Trophoblast cell (in vitro differentiated cells and primary cell): ENCODE measurements at regions not wholly inside any gene's neighbourhood (a gene's known extent, or its start where the extent isn't known, plus 50 kb on each side); places are given as distances from the start of the nearest gene placed in this dataset.
"Not testable (repeated sequence)": the region's sequence is repeated elsewhere in the genome, so short reads cannot be mapped to it uniquely, and the experiment has no call there.

Experiments
- DNase-seq, 2 donors: peaks; one replicate each; pipeline ENCODE4 v3.0.0-alpha.2; 2016
- H2AFZ ChIP-seq: 2 replicates; pipeline ENCODE4 v1.6.1; 2013; ENCODE audit warnings: low read length, moderate library complexity, mild to moderate bottlenecking; ENCODE audit not compliant: insufficient read depth, poor library complexity
- H2AK5ac ChIP-seq: 2 replicates; pipeline ENCODE4 v1.6.1; 2013; ENCODE audit warnings: mild to moderate bottlenecking, low read length
- H2BK120ac ChIP-seq: 2 replicates; pipeline ENCODE4 v1.6.1; 2013; ENCODE audit warnings: low read length, mild to moderate bottlenecking, moderate library complexity; ENCODE audit not compliant: insufficient read depth, poor library complexity
- H2BK12ac ChIP-seq: 2 replicates; pipeline ENCODE4 v1.6.1; 2013; ENCODE audit warnings: mild to moderate bottlenecking, low read length, moderate library complexity
- H2BK5ac ChIP-seq: 2 replicates; pipeline ENCODE4 v1.6.1; 2013; ENCODE audit warnings: low read length, low read depth, moderate library complexity, mild to moderate bottlenecking; ENCODE audit not compliant: poor library complexity
- H3K14ac ChIP-seq: 2 replicates; pipeline ENCODE4 v1.6.1; 2013; ENCODE audit warnings: mild to moderate bottlenecking, low read length
- H3K18ac ChIP-seq: 2 replicates; pipeline ENCODE4 v1.6.1; 2013; ENCODE audit warnings: mild to moderate bottlenecking, low read length
- H3K23ac ChIP-seq: 2 replicates; pipeline ENCODE4 v1.6.1; 2013; ENCODE audit warnings: low read length
- H3K27ac ChIP-seq: 2 replicates; pipeline ENCODE4 v1.5.1; 2013; ENCODE audit warnings: low read depth, mild to moderate bottlenecking, inconsistent platforms, low read length, moderate library complexity
- H3K27me3 ChIP-seq: 2 replicates; pipeline ENCODE4 v1.6.1; 2013; ENCODE audit warnings: inconsistent platforms, mild to moderate bottlenecking, low read length, moderate library complexity; ENCODE audit not compliant: insufficient read depth
- H3K36me3 ChIP-seq, 2 experiments: 1 replicate in 1 of 2; 2 replicates in 1 of 2; pipeline ENCODE4 v1.6.1; 2013; ENCODE audit warnings: low read length in 2 of 2, mild to moderate bottlenecking in 2 of 2, moderate library complexity in 1 of 2; ENCODE audit not compliant: insufficient read depth in 2 of 2, control insufficient read depth in 1 of 2
- H3K4ac ChIP-seq: 2 replicates; pipeline ENCODE4 v1.6.1; 2013; ENCODE audit warnings: low read depth, mild to moderate bottlenecking, low read length, moderate library complexity
- H3K4me1 ChIP-seq, 2 experiments: 1 replicate in 1 of 2; 2 replicates in 1 of 2; pipeline ENCODE4 v1.6.1; 2013; ENCODE audit warnings: low read length in 2 of 2, mild to moderate bottlenecking in 2 of 2, moderate library complexity in 1 of 2; ENCODE audit not compliant: insufficient read depth in 2 of 2, control insufficient read depth in 1 of 2
- H3K4me2 ChIP-seq: 2 replicates; pipeline ENCODE4 v1.6.1; 2013; ENCODE audit warnings: inconsistent platforms, mild to moderate bottlenecking, low read length, moderate library complexity
- H3K4me3 ChIP-seq: 2 replicates; pipeline ENCODE4 v1.5.1; 2013; ENCODE audit warnings: mild to moderate bottlenecking, low read depth, low read length, inconsistent platforms
- H3K79me1 ChIP-seq: one replicate; pipeline ENCODE4 v1.6.1; 2013; ENCODE audit warnings: low read length
- H3K79me2 ChIP-seq: 2 replicates; pipeline ENCODE4 v1.6.1; 2013; ENCODE audit warnings: low read length, mild to moderate bottlenecking; ENCODE audit not compliant: control insufficient read depth, insufficient read depth, poor library complexity
- H3K9ac ChIP-seq: 2 replicates; pipeline ENCODE4 v1.6.1; 2013; ENCODE audit warnings: mild to moderate bottlenecking, low read length
- H3K9me3 ChIP-seq: 2 replicates; pipeline ENCODE4 v1.6.1; 2013; ENCODE audit warnings: low read depth, mild to moderate bottlenecking, control low read depth, inconsistent platforms, low read length; ENCODE audit not compliant: insufficient read depth
- H4K12ac ChIP-seq: 2 replicates; pipeline ENCODE4 v1.6.1; 2013; ENCODE audit warnings: low read depth, mild to moderate bottlenecking, low read length, moderate library complexity
- H4K8ac ChIP-seq: 2 replicates; pipeline ENCODE4 v1.6.1; 2013; ENCODE audit warnings: low read depth, mild to moderate bottlenecking, low read length, moderate library complexity
- H4K91ac ChIP-seq: one replicate; pipeline ENCODE4 v1.6.1; 2013; ENCODE audit warnings: low read depth, mild to moderate bottlenecking, low read length, moderate library complexity
- WGBS: extraction: QIAGEN DNeasy Blood & Tissue Kit; methylation state at CpG from one replicate; pipeline ENCODE4 v1.1.7; 2013; ENCODE audit warnings: missing lambda C conversion rate; ENCODE audit not compliant: insufficient read length, insufficient coverage; ENCODE audit errors: extremely low coverage; 5-methylcytosine and 5-hydroxymethylcytosine counted together

DNA sequence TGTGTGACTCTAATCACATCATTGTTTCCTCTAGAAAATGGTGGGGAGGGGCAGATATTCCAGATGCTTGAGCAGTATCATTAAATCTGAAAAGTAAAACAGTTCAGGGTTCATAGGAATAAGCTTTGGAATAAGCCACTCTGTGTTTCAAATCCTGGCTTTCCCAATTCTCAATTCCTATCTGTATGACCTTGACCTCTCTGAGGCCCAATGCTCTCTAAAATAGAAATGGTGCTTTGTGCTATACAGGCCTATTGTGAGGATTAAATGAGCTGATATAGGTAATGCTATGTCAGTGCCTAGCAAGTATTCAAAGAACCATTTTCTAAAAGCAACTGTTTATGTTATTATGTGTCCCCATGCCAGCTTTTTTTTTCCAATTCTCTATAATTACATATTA lies 209.0 kb upstream of the PRSS16 start:
- DNase-seq, result no peak
- Histone ChIP-seq H3K79me1 (no peaks in the 10 kb centered on the region), H3K9me3 (no peaks in the 10 kb centered on the region), H2AK5ac (no peak overlapping the region), H3K9ac (no peak overlapping the region), H3K4me3 (no peak overlapping the region), H4K12ac (no peak overlapping the region), H2BK12ac (no peak overlapping the region), H3K23ac (no peak overlapping the region), H3K4ac (no peak overlapping the region), H3K4me1 (no peaks in the 10 kb centered on the region), H3K79me2 (no peaks in the 10 kb centered on the region), H3K27me3 (no peaks in the 10 kb centered on the region), H2BK5ac (no peak overlapping the region), H2AFZ (no peak overlapping the region), H4K8ac (no peak overlapping the region), H4K91ac (no peak overlapping the region), H3K36me3 (no peaks in the 10 kb centered on the region), H3K27ac (no peak overlapping the region), H3K18ac (no peak overlapping the region), H3K14ac (no peak overlapping the region), H3K4me2 (no peak overlapping the region), H2BK120ac (no peak overlapping the region)

DNA sequence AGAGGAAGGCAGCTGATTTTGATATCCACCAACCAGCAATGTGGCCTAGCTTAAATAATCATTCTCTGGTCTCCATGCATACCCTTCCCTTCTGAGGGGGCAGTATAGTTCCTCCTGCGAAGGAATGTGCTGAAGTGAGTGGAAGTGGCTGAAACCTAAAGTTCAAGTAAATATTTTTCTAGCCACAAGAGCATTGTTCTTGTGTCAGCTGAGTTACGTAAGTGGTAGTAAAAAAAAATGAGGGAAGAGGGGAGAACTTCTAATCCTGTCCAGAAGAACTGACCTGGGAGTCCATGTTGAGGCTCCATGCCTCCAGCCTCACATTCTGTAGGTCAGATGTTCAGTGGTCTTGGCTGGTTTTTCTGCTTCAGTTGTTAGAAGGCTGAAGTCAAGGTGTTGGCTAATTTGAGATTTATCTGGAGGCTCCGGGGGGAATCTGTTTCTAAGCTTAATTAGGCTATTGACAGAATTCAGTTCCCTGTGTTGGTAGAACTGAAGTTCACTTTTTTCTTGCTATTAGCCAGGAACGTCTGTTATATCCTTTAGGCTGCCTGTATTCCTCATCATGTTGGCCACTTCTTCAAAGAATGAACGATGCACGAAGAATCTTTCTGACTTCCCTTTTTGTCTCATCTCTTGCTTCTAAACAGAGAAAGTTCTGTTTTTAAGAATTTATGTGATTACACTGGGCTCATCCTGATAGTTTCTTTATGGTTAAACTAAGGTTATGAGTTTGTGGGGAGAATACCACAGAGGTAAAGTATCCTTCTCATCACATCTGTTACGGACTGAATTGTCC lies 207.1 kb upstream of the PRSS16 start:
- H3K9ac ChIP-seq, result no peak overlapping the region
- no peak overlapping the region for H2BK12ac ChIP-seq
- H3K27ac ChIP-seq, result no peak overlapping the region
- H4K91ac ChIP-seq, result no peak overlapping the region
- no peaks in the 10 kb centered on the region for H3K9me3 ChIP-seq
- H3K4me2 ChIP-seq, result no peak overlapping the region
- no peak overlapping the region for H3K18ac ChIP-seq
- no peak overlapping the region for H3K4ac ChIP-seq
- H4K8ac ChIP-seq, result no peak overlapping the region
- WGBS, result no CpG with 5 or more reads among the region's 7 CpGs
- no peak overlapping the region for H3K14ac ChIP-seq
- H2AFZ ChIP-seq, result no peak overlapping the region
- no peaks in the 10 kb centered on the region for H3K79me1 ChIP-seq
- DNase-seq, result peak in 1 of 2 donors; percentile 12
- H3K23ac ChIP-seq, result no peak overlapping the region
- H3K4me3 ChIP-seq, result no peak overlapping the region
- H2BK120ac ChIP-seq, result no peak overlapping the region
- H2BK5ac ChIP-seq, result no peak overlapping the region
- H4K12ac ChIP-seq, result no peak overlapping the region
- no peaks in the 10 kb centered on the region for H3K27me3 ChIP-seq
- no peaks in the 10 kb centered on the region for H3K4me1 ChIP-seq
- H3K36me3 ChIP-seq, result no peaks in the 10 kb centered on the region
- no peak overlapping the region for H2AK5ac ChIP-seq
- H3K79me2 ChIP-seq, result no peaks in the 10 kb centered on the region

GRCh38 chr6:27043244-27043643 lies 204.3 kb upstream of the PRSS16 start:
- Histone ChIP-seq H2AFZ (no peak overlapping the region), H3K36me3 (no peaks in the 10 kb centered on the region), H3K4me2 (no peak overlapping the region), H3K9ac (no peak overlapping the region), H3K27ac (no peak overlapping the region), H3K4me3 (no peak overlapping the region), H4K12ac (no peak overlapping the region), H3K14ac (no peak overlapping the region), H2AK5ac (no peak overlapping the region), H4K8ac (no peak overlapping the region), H3K79me2 (no peaks in the 10 kb centered on the region), H3K9me3 (peaks cover 3% of the 10 kb centered on the region), H4K91ac (no peak overlapping the region), H3K4me1 (no peaks in the 10 kb centered on the region), H3K27me3 (no peaks in the 10 kb centered on the region), H2BK120ac (no peak overlapping the region), H3K23ac (no peak overlapping the region), H3K4ac (no peak overlapping the region), H3K79me1 (no peaks in the 10 kb centered on the region), H2BK5ac (no peak overlapping the region), H2BK12ac (no peak overlapping the region), H3K18ac (no peak overlapping the region)
- no peak for DNase-seq
- no CpG with 5 or more reads among the region's 2 CpGs for WGBS

DNA sequence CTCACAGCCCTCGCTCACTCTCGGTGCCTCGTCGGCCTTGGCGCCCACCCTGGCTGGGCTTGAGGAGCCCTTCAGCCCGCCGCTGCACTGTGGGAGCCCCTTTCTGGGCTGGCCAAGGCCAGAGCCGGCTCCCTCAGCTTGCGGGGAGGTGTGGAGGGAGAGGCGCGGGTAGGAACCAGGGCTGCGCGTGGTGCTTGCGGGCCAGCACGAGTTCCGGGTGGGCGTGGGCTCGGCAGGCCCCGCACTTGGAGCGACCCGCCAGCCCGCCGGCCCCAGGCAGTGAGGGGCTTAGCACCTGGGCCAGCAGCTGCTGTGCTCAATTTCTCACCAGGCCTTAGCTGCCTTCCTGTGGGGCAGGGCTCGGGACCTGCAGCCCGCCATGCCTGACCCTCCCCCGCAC lies 202.4 kb upstream of the PRSS16 start:
- not testable (repeated sequence) for H3K4ac ChIP-seq, H4K8ac ChIP-seq, H3K27me3 ChIP-seq, H3K79me2 ChIP-seq, H3K4me1 ChIP-seq, H3K36me3 ChIP-seq, H2AFZ ChIP-seq, H3K9ac ChIP-seq, H3K23ac ChIP-seq, H3K18ac ChIP-seq, H3K4me2 ChIP-seq, H3K4me3 ChIP-seq, H2AK5ac ChIP-seq, H3K9me3 ChIP-seq, H2BK120ac ChIP-seq, H4K12ac ChIP-seq, H3K14ac ChIP-seq, DNase-seq, H4K91ac ChIP-seq, H2BK5ac ChIP-seq, H3K27ac ChIP-seq, H3K79me1 ChIP-seq, H2BK12ac ChIP-seq
- no CpG with 5 or more reads among the region's 26 CpGs for WGBS
